Naive thymus-derived CD4-positive, alpha-beta T cell (primary cell): ENCODE measurements at regions not wholly inside any gene's neighbourhood (a gene's known extent, or its start where the extent isn't known, plus 50 kb on each side); places are given as distances from the start of the nearest gene placed in this dataset.

ENCODE experiments used
- ATAC-seq: fragments of 150-1000 bp; cut with Tn5 transposase; 2 replicates; pipeline ENCODE4 v1.10.0; 2021; ENCODE audit warnings: mild to moderate bottlenecking, moderate library complexity
- CTCF ChIA-PET: fragments of 350-600 bp; sonication (Branson Sonifier 250); formaldehyde crosslinking; loops from one replicate; lab custom pipeline; 2021; ENCODE audit warnings: antibody characterized with exemption; lab: Charles Lee
- POLR2A ChIA-PET: fragments of 350-600 bp; sonication (Branson Sonifier 250); formaldehyde crosslinking; loops from one replicate; lab custom pipeline; 2021; ENCODE audit warnings: antibody characterized with exemption, inconsistent platforms; lab: Charles Lee
- DNase-seq, 9 donors: peaks; one replicate each; pipeline versions ENCODE4 v3.0.0 to v3.0.0-alpha.2; 2020 to 2022; ENCODE audit warnings: mixed read lengths in 1 of 9
- H3K27ac ChIP-seq: one replicate; pipeline ENCODE4 v1.7.0; 2013; ENCODE audit warnings: mild to moderate bottlenecking, low read depth, low read length, moderate library complexity
- H3K27me3 ChIP-seq, 2 donors: one replicate each; pipeline ENCODE4 v1.7.0; 2013; ENCODE audit warnings: low read length in 2 of 2, mild to moderate bottlenecking in 2 of 2, moderate library complexity in 2 of 2; ENCODE audit not compliant: control insufficient read depth in 2 of 2, insufficient read depth in 2 of 2
- H3K36me3 ChIP-seq, 3 experiments: 1 replicate in 2 of 3; 2 replicates in 1 of 3; pipeline ENCODE4 v1.7.0; 2013; ENCODE audit warnings: low read length in 3 of 3, mild to moderate bottlenecking in 3 of 3, moderate library complexity in 1 of 3; ENCODE audit not compliant: insufficient read depth in 3 of 3, control insufficient read depth in 2 of 3
- H3K4me1 ChIP-seq, 2 donors: one replicate each; pipeline ENCODE4 v1.7.0; 2013; ENCODE audit warnings: low read length in 2 of 2, mild to moderate bottlenecking in 2 of 2, moderate library complexity in 1 of 2; ENCODE audit not compliant: control insufficient read depth in 2 of 2, insufficient read depth in 2 of 2
- H3K4me3 ChIP-seq: 2 replicates; pipeline ENCODE4 v1.7.0; 2013; ENCODE audit warnings: mild to moderate bottlenecking, low read length
- H3K9me3 ChIP-seq, 3 experiments: 1 replicate in 2 of 3; 2 replicates in 1 of 3; pipeline ENCODE4 v1.7.0; 2013; ENCODE audit warnings: low read length in 3 of 3; ENCODE audit not compliant: control insufficient read depth in 2 of 3
- H3K27ac Mint-ChIP-seq, 9 donors: one replicate each; pipeline ENCODE4 v1.8.0; 2020 to 2022; ENCODE audit warnings: mixed read lengths in 9 of 9, mild to moderate bottlenecking in 8 of 9, moderate library complexity in 5 of 9, inconsistent platforms in 2 of 9
- H3K27me3 Mint-ChIP-seq, 5 donors: one replicate each; pipeline ENCODE4 v1.8.0; 2021 to 2022; ENCODE audit warnings: mixed read lengths in 5 of 5, mild to moderate bottlenecking in 1 of 5
- H3K36me3 Mint-ChIP-seq, 5 donors: one replicate each; pipeline ENCODE4 v1.8.0; 2020 to 2022; ENCODE audit warnings: mixed read lengths in 5 of 5, mild to moderate bottlenecking in 3 of 5, inconsistent platforms in 1 of 5
- H3K4me1 Mint-ChIP-seq, 7 donors: one replicate each; pipeline ENCODE4 v1.8.0; 2020 to 2022; ENCODE audit warnings: mixed read lengths in 7 of 7, mild to moderate bottlenecking in 3 of 7, inconsistent platforms in 1 of 7
- H3K4me3 Mint-ChIP-seq, 10 donors: one replicate each; pipeline ENCODE4 v1.8.0; 2020 to 2022; ENCODE audit warnings: mild to moderate bottlenecking in 10 of 10, mixed read lengths in 10 of 10, moderate library complexity in 6 of 10, inconsistent platforms in 2 of 10
- H3K9me3 Mint-ChIP-seq, 11 donors: one replicate each; pipeline ENCODE4 v1.8.0; 2020 to 2022; ENCODE audit warnings: mixed read lengths in 11 of 11, mild to moderate bottlenecking in 4 of 11, inconsistent platforms in 1 of 11, moderate library complexity in 1 of 11
- intact Hi-C, 2 donors: fragments of 100-400 bp; cut with micrococcal nuclease; formaldehyde crosslinking; loops; one replicate each; pipeline ENCODE4 v1.15.1; 2023

DNA sequence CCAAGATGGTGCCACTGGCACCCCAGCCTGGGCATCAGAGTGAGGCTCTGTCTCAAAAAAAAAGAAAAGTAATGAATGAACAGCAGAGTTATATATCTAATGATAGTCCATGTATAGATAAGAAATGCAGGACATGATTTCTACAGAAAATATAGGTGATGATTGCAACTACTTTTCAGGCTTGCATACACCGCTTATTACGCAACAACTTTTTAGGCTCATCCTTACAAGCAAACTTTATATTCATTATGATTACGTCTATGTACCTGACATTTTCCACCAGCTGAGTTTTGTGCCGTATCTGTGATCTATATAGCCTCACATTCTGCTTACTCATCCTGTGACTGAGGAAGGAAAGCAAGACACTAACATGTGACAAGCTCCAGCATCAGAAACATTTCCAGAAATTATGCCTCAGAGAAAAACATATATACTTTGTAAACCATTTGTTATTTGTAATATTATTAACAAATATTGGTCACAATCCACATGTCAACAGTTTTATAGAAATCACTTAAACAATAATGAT, 906.3 kb downstream of the ZPLD1 start:
- no peaks in the 10 kb centered on the region for H3K27me3 ChIP-seq
- intact Hi-C loops = no loop called here

DNA sequence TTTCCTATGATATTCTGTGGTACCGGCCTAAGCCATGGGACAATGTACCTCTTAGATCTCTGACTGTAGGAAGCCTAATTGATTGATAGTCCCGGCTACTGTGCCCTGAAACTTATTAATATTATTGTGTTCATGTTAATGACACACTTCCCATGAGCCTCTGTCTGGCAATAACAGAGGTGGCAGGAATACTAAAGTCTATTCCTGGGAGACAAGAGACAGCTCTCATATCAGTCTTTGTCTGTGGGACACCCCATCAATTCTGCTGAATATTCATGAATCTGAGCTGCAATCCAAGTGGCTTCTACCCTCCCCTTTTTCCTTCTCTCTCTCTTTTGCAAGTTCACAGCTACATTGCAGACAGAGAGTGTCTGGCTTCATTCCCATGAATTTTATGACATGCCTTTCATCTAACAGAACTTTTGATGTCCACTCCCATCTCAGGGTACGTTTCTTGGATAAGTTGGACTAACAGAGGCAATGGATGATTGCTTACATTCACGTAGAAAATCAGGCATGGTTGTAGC, 907.5 kb downstream of the ZPLD1 start:
- ChIA-PET POLR2A (no interaction called here), CTCF (no interaction called here)
- Mint-ChIP-seq H3K4me3 (no peak overlapping the region), H3K27me3 (no peaks in the 10 kb centered on the region), H3K4me1 (no peaks in the 10 kb centered on the region), H3K27ac (no peak overlapping the region), H3K36me3 (no peaks in the 10 kb centered on the region), H3K9me3 (peaks cover 0 to 4% (median 0%) of the 10 kb centered on the region in 11 donors)
- no peak overlapping the region for H3K27ac ChIP-seq
- intact Hi-C loops = no loop called here
- no peaks in the 10 kb centered on the region for H3K4me1 ChIP-seq
- DNase-seq (no peak), ATAC-seq (no peak)
- no peaks in the 10 kb centered on the region for H3K27me3 ChIP-seq
- H3K9me3 ChIP-seq = no peaks in the 10 kb centered on the region
- no peaks in the 10 kb centered on the region for H3K36me3 ChIP-seq
- no peak overlapping the region for H3K4me3 ChIP-seq

More for the DNA sequence above, 906.3 kb downstream of the ZPLD1 start:
- Histone ChIP-seq H3K4me3 (no peak overlapping the region), H3K27ac (no peak overlapping the region), H3K36me3 (no peaks in the 10 kb centered on the region), H3K4me1 (no peaks in the 10 kb centered on the region), H3K9me3 (no peaks in the 10 kb centered on the region)
- Mint-ChIP-seq H3K4me1 (no peaks in the 10 kb centered on the region), H3K36me3 (no peaks in the 10 kb centered on the region), H3K9me3 (peaks cover 0 to 4% (median 0%) of the 10 kb centered on the region in 11 donors), H3K27me3 (no peaks in the 10 kb centered on the region), H3K4me3 (no peak overlapping the region), H3K27ac (no peak overlapping the region)
- ATAC-seq (no peak), DNase-seq (no peak)
- ChIA-PET CTCF (no interaction called here), POLR2A (no interaction called here)

DNA sequence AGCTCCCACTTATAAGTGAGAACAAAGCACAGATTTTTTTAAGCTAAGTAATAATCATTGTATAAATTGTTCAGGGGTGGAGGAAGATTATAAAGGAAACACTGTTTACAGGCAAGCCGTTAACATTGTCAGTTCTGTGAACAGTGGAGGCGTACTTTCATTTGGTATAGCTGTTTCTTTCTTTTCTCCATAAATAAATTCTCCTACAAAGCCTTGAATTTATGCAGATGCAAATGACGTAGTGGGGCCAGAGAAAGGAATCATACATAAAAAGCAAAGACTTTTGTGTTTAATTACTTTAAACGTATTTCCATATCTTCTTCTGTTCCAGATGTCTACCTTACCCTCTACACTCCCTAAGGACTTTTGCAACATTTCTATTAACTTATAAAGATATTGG, 914.9 kb downstream of the ZPLD1 start:
- H3K36me3 ChIP-seq = no peaks in the 10 kb centered on the region
- CTCF ChIA-PET = no interaction called here
- Mint-ChIP-seq H3K4me1 (no peaks in the 10 kb centered on the region), H3K4me3 (no peak overlapping the region), H3K36me3 (no peaks in the 10 kb centered on the region), H3K27ac (no peak overlapping the region), H3K9me3 (peaks cover 0 to 2% (median 0%) of the 10 kb centered on the region in 11 donors), H3K27me3 (no peaks in the 10 kb centered on the region)
- no peak overlapping the region for H3K27ac ChIP-seq
- no peaks in the 10 kb centered on the region for H3K9me3 ChIP-seq
- no peaks in the 10 kb centered on the region for H3K4me1 ChIP-seq
- H3K27me3 ChIP-seq = no peaks in the 10 kb centered on the region
- DNase-seq (no peak), ATAC-seq (no peak)
- POLR2A ChIA-PET = no interaction called here
- intact Hi-C loops = no loop called here
- no peak overlapping the region for H3K4me3 ChIP-seq

DNA sequence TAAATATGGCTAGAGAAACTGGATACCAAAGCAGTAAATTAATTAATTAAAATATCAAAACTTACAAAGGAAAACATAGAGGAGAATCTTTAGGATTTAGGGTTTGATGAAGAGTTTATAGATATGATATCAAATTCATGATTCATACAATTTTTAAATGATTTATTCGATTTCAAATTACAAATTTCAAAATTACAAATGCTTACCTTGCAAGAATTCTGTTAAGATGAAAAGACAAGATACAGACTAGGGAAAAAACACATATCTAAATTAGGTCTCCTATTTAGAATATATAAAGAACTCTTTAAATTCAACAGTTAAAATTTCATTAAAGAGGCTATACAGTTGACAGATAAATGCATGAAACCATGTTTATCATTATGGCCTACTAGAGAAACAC, 930.7 kb downstream of the ZPLD1 start:
- no peaks in the 10 kb centered on the region for H3K36me3 Mint-ChIP-seq
- no peaks in the 10 kb centered on the region for H3K27me3 ChIP-seq
- H3K4me1 Mint-ChIP-seq = no peaks in the 10 kb centered on the region
- no peaks in the 10 kb centered on the region for H3K27me3 Mint-ChIP-seq
- no peaks in the 10 kb centered on the region for H3K36me3 ChIP-seq
- H3K27ac Mint-ChIP-seq = no peak overlapping the region
- ATAC-seq (no peak), DNase-seq (no peak)
- no peaks in the 10 kb centered on the region for H3K4me1 ChIP-seq
- intact Hi-C loops = no loop called here
- no peak overlapping the region for H3K4me3 Mint-ChIP-seq
- ChIA-PET POLR2A (no interaction called here), CTCF (no interaction called here)
- no peak overlapping the region for H3K27ac ChIP-seq
- no peaks in the 10 kb centered on the region for H3K9me3 ChIP-seq
- peaks cover 0 to 5% (median 0%) of the 10 kb centered on the region in 11 donors for H3K9me3 Mint-ChIP-seq
- no peak overlapping the region for H3K4me3 ChIP-seq

DNA sequence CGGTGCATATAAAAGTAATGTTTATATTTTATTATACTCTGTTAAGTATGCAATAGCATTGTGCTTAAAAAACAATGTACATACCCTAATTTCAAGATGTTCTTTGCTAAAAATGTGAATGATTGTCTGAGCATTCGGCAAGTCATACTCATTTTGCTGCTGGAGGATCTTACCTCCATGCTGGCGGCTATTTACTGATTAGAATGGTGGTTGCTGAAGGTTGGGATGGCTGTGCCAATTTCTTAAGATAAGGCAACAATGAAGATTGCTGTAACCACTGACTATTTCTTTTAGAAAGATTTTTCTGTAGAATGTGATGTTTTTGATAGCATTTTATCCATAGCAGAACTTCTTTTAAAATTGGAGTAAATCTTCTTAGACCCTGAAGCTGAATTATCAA, 932.7 kb downstream of the ZPLD1 start:
- ATAC-seq (no peak), DNase-seq (no peak)
- H3K4me1 ChIP-seq = no peaks in the 10 kb centered on the region
- H3K27ac ChIP-seq = no peak overlapping the region
- Mint-ChIP-seq H3K36me3 (no peaks in the 10 kb centered on the region), H3K9me3 (peaks cover 0 to 5% (median 0%) of the 10 kb centered on the region in 11 donors), H3K27me3 (no peaks in the 10 kb centered on the region), H3K4me3 (no peak overlapping the region), H3K4me1 (no peaks in the 10 kb centered on the region), H3K27ac (no peak overlapping the region)
- no peak overlapping the region for H3K4me3 ChIP-seq
- no peaks in the 10 kb centered on the region for H3K27me3 ChIP-seq
- intact Hi-C loops = no loop called here
- POLR2A ChIA-PET = no interaction called here
- CTCF ChIA-PET = no interaction called here
- no peaks in the 10 kb centered on the region for H3K36me3 ChIP-seq
- no peaks in the 10 kb centered on the region for H3K9me3 ChIP-seq

DNA sequence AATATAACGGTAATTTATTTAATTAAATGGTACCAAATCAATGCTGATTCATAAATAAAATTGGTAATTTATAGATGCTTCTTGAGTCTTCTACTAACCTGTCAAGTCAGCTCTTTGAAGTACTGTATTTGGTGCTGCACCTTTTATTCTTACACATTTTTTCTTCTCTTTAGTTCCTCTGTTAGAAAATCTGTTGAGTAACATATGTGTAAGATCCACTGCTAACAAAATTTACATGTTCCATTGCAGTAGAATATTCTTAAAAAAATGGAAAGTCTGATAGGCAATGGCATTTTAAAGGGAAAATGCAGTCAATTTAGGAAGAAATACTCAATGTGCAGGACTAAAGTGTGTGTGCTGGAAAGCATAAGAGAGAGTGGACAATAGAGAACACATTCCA, 936.6 kb downstream of the ZPLD1 start:
- ChIA-PET CTCF (no interaction called here), POLR2A (no interaction called here)
- Mint-ChIP-seq H3K27ac (no peak overlapping the region), H3K4me3 (no peak overlapping the region), H3K27me3 (no peaks in the 10 kb centered on the region), H3K4me1 (no peaks in the 10 kb centered on the region), H3K36me3 (no peaks in the 10 kb centered on the region), H3K9me3 (peaks cover 0 to 9% (median 0%) of the 10 kb centered on the region in 11 donors)
- DNase-seq = no peak
- ATAC-seq = no peak
- Histone ChIP-seq H3K36me3 (no peaks in the 10 kb centered on the region), H3K9me3 (no peaks in the 10 kb centered on the region), H3K4me3 (no peak overlapping the region), H3K4me1 (no peaks in the 10 kb centered on the region), H3K27ac (no peak overlapping the region), H3K27me3 (no peaks in the 10 kb centered on the region)
- intact Hi-C loops = no loop called here

DNA sequence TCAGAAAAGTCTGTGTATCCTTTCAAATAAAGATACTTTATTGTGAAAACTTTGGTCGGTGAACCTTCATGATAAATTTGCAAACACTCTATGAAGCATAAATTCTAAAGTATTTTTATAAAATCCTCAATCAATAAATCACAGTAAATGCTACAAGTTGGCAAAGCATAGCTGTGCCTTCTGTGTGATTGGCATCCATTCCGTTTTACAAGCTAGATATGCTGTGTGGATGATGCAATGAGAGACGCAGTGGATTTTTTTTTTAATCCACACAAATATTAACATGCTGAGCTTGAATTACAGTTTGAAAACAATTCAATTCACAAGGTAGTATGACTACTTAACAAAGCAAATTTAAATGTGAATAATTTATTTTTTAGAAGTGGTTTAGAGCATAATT, 937.2 kb downstream of the ZPLD1 start:
- Mint-ChIP-seq H3K36me3 (no peaks in the 10 kb centered on the region), H3K27me3 (no peaks in the 10 kb centered on the region), H3K9me3 (peaks cover 0 to 9% (median 0%) of the 10 kb centered on the region in 11 donors), H3K27ac (no peak overlapping the region), H3K4me1 (no peaks in the 10 kb centered on the region), H3K4me3 (no peak overlapping the region)
- ChIA-PET CTCF (no interaction called here), POLR2A (no interaction called here)
- Histone ChIP-seq H3K27ac (no peak overlapping the region), H3K36me3 (no peaks in the 10 kb centered on the region), H3K27me3 (no peaks in the 10 kb centered on the region), H3K4me3 (no peak overlapping the region), H3K9me3 (no peaks in the 10 kb centered on the region), H3K4me1 (no peaks in the 10 kb centered on the region)
- intact Hi-C loops = no loop called here
- no peak for DNase-seq
- no peak for ATAC-seq
